ENCODE measurements at regions not wholly inside any gene's neighbourhood (a gene's known extent, or its start where the extent isn't known, plus 50 kb on each side); places are given as distances from the start of the nearest gene placed in this dataset.
"Not testable (repeated sequence)": the region's sequence is repeated elsewhere in the genome, so short reads cannot be mapped to it uniquely, and the experiment has no call there.

DNA sequence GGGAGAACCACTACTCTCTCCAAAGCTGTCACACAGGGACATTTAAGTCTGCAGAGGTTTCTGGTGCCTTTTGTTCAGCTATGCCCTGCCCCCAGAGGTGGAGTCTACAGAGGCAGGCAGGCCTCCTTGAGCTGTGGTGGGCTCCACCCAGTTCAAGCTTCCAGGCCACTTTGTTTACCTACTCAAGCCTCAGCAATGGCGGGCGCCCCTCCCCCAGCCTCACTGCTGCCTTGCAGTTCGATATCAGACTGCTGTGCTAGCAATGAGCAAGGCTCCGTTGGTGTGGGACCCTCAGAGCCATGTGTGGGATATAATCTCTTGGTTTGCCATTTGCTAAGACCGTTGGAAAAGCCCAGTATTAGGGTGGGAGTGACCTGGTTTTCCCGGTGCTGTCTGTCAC, 87.0 kb downstream of the EBLN1 start:
- TF ChIP-seq MYC (IDR thresholded peaks at IDR 0.05; ENCODE audit: borderline replicate concordance, low read length); BHLHE40 (IDR thresholded peaks at IDR 0.05; ENCODE audit: low read depth, low read length); SREBF2 (IDR thresholded peaks at IDR 0.05); CHD2 (IDR thresholded peaks at IDR 0.05; ENCODE audit: low read length, partially characterized antibody): not testable (repeated sequence)
- TF ChIP-seq, protein P1, sequence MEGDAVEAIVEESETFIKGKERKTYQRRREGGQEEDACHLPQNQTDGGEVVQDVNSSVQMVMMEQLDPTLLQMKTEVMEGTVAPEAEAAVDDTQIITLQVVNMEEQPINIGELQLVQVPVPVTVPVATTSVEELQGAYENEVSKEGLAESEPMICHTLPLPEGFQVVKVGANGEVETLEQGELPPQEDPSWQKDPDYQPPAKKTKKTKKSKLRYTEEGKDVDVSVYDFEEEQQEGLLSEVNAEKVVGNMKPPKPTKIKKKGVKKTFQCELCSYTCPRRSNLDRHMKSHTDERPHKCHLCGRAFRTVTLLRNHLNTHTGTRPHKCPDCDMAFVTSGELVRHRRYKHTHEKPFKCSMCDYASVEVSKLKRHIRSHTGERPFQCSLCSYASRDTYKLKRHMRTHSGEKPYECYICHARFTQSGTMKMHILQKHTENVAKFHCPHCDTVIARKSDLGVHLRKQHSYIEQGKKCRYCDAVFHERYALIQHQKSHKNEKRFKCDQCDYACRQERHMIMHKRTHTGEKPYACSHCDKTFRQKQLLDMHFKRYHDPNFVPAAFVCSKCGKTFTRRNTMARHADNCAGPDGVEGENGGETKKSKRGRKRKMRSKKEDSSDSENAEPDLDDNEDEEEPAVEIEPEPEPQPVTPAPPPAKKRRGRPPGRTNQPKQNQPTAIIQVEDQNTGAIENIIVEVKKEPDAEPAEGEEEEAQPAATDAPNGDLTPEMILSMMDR (IDR thresholded peaks at IDR 0.05): not testable (repeated sequence)

All from A549 (cell line).